ENCODE measurements at regions not wholly inside any gene's neighbourhood (a gene's known extent, or its start where the extent isn't known, plus 50 kb on each side); places are given as distances from the start of the nearest gene placed in this dataset.

GRCh38 chr7:131873581-131873980 lies 317.2 kb upstream of the PODXL start:
- no peak for TF ChIP-seq CTCF (IDR thresholded peaks at IDR 0.05)
- no peak for TF ChIP-seq EZH2 (IDR thresholded peaks at IDR 0.05)
- TF ChIP-seq EZH2phosphoT487 (IDR thresholded peaks at IDR 0.05): no peak
